ENCODE measurements at regions not wholly inside any gene's neighbourhood (a gene's known extent, or its start where the extent isn't known, plus 50 kb on each side); places are given as distances from the start of the nearest gene placed in this dataset.

DNA sequence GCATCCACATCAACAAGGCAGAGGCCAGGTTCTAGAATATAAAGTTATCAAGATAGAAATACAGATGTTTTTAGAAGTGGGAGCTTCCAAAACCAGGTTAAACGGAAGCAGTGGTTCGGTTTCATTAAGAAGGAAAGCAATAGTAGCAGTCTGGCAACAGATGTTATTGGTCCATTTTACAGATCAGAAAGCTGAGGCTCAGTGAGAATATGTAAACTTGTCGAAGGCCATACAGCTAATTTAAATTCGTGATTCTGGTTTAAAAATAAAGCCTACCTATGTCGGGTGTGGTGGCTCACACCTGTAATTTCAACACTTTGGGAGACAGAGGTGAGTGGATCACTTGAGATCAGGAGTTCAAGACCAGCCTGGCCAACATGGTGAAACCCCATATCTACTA lies 160.6 kb downstream of the ARRDC3 start:
- TF ChIP-seq, protein P1, sequence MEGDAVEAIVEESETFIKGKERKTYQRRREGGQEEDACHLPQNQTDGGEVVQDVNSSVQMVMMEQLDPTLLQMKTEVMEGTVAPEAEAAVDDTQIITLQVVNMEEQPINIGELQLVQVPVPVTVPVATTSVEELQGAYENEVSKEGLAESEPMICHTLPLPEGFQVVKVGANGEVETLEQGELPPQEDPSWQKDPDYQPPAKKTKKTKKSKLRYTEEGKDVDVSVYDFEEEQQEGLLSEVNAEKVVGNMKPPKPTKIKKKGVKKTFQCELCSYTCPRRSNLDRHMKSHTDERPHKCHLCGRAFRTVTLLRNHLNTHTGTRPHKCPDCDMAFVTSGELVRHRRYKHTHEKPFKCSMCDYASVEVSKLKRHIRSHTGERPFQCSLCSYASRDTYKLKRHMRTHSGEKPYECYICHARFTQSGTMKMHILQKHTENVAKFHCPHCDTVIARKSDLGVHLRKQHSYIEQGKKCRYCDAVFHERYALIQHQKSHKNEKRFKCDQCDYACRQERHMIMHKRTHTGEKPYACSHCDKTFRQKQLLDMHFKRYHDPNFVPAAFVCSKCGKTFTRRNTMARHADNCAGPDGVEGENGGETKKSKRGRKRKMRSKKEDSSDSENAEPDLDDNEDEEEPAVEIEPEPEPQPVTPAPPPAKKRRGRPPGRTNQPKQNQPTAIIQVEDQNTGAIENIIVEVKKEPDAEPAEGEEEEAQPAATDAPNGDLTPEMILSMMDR (IDR thresholded peaks at IDR 0.05; ENCODE audit: low read length) = no peak
- TF ChIP-seq EZH2 (IDR thresholded peaks at IDR 0.05; ENCODE audit: borderline replicate concordance, low read length) = no peak

All from OCI-LY1 (cell line).